Cerebellar cortex (tissue), 1 donor: ENCODE measurements at regions not wholly inside any gene's neighbourhood (a gene's known extent, or its start where the extent isn't known, plus 50 kb on each side); places are given as distances from the start of the nearest gene placed in this dataset.

ENCODE experiments used
- DNase-seq: peaks from one replicate; pipeline ENCODE4 v3.0.0-alpha.2; 2015; ENCODE audit warnings: low spot score

DNA sequence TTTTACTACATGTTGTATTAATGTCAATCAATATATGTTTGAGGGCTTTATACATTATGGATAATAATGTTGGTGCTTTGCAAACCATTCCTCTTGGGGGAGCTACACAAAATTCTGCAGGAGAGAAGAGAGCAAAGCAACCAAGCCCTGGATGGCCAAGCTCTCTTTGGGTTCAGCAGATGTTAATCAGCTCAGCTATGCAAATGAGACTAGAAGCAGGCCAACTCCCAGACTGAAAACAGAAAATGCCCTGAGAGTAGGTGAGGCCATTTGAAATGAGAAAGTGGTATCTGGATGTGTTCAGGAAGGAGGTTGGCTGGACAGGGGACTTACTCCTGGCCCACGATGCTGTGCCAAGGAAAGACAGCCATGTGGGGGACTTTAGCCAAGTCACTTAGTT lies 387.0 kb downstream of the BCOR start:
- no peak for DNase-seq

DNA sequence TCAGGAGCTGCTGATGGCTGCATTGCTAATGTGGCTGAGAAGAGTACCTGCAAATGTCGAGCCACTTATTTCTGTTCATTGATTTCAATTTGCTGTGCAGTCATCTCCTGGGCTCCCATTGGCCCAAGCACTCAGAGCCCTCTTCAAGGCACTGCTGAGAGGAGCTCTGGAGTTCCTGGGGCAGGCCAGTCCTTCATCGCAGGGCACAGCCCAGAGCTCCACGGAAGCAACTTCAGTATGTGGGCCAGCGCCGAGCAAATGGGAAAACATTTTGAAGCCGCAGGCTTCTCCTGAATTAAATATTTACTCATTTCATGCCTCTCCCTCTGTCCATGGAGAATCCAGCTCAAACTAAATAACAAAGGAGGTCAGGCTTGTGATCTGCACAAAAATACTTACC lies 383.3 kb downstream of the BCOR start:
- no peak for DNase-seq

DNA sequence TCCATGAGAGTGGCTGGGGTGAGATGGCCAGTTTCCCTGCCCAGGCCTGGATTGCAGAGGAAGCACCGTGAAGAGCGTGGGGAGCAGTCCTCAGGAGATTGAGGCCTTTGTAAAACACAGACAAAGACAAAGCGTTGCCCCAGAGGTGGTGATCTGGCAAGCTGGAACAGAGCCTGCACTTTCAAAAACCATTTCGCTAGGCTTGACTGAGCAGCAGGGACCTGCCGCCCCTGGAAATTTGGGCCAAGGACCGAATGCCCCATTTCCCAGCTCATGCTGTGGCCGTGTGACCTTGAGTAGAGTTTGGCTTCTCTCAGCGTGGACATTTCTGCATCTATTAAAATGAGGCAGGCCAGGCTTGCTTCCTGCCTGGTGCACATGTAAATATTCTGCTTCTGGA lies 381.4 kb downstream of the BCOR start:
- no peak for DNase-seq

DNA sequence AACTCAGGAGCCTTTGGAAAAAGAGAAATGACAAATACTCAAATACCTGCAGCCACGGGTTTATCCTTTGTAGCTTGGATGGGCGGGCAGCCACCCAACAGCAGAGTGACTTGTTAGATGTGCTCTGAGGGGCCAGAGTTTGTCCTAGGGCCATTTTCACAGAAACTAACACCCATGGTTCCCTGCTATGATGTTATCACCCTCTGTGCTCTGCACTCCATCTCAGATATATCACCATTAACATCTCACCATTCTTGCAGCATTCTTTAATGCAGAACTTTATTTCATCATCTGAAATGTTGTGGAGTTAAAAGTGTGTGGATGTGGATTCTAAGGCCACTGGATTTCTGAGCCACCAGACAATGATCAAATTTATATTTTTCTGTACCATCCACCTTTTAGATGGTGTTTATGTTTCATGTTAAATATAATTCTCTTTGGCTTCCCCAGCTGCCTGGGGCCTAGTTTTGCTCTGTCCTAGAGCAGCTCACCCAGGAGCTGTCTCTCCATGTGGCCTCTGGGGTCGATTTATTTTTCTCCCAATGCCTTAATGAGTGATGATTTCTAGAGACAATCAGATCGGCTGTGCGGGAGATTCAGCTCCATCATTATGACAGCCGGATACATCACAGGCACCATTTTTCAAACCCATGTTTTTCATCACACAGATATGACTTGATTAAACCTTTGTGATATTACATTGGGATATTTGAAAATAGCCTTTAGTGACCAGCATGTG lies 380.8 kb downstream of the BCOR start:
- no peak for DNase-seq

DNA sequence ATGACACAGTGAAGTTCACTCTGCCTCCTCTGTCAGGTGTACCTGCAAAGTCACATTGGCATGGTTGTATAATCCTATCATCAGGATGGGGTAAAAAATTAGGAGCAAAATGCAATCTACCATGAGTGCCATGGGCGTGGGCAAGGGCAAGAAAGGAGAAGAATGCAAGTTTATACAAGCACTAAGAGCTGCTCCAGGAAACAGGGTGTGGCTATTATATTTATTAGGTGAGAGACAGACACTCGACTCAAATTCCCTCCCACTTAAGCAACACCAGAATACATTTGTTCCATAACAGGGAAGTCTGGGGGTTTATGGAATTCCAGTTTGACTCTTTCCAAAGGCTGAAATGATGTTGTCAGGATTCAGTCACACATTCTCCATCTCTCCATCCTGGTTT lies 378.8 kb downstream of the BCOR start:
- DNase-seq = no peak

DNA sequence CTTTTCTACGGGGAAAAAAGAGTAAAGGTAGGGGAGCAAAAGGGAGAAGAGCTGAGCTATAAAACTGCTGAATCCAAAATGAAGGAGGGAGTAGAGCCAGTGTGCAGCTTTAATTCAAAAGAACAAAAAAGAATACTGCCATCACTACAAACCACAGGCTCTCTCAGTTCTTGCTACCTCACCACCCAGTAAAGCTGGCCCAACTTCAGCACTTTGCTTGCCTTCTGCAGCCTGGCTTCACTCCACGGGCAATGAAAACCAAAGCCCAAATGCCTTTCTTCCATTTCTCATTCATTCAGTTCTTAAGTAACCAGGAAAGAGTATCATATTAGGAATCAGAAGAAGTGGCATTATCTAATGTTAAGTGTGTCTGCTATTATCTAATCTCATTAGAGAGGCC lies 376.8 kb downstream of the BCOR start:
- no peak for DNase-seq

DNA sequence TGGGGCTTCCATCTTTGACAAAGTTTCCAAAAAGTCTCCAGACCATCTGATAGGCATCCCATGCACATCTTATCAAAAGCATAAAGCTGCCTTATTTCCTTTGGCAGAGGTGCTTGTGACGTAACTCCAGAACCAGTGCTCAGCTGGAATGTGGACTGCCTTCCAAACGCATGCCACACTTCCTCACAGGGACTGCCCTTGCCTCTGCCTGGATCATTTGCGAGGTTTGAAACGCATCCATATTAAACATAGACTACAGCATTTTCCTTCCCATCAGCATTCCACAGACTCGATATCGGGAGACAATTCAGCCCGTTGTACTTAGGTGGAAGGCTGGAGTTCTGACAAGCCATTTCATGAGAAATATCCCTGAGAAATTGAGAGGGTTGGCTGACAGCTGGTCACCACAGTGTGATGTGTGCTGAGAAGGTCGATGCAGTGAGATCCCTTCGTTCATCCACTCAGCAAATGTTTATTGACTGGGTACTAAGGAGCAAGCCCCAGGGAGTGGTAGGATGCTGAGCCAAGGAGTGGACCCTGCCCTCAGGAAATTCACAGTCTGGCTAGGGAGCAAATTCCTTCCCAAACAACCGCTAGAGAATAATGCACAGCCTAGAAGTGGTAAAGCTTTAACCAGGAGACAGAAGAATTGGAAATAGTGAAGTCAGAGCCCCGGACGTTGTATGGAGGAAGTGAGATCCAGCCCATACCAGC lies 376.0 kb downstream of the BCOR start:
- DNase-seq = no peak

DNA sequence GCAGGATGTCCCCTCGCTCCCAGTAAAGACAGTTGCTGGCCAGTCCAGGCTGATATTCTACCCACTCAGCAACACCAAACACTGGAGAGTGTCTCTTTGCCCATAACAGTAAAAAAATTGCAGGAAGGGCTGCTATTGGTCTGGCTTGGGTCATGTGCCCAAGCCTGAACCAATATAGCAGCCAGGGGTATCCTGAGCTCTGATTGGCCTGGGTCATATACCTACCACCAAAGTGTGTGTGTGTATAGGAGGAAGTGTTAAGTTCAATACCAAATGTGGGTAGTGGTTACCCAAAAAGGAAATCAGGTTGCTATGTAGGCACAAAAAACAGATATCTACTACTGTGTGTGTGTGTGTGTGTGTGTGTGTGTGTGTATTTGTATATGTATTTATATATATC lies 373.2 kb downstream of the BCOR start:
- no peak for DNase-seq

DNA sequence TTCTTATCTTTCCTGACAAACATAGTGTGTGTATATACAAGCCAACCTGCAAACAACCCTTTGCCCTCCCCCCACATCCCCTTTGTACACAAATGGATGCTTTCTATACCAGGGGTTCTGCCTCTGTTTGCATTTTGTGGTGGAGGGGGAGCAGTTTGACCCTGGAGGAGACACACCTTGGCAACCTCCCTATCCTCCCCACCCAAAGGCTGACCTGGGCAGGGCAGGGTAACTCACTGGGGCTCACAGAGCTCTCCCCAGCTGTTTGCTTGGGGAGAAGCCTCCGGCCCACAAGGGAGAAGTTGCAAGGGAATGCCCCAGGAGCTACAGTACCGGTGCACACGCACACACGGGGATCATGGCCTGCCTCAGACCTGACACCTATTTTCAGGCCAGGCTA lies 372.6 kb downstream of the BCOR start:
- no peak for DNase-seq

DNA sequence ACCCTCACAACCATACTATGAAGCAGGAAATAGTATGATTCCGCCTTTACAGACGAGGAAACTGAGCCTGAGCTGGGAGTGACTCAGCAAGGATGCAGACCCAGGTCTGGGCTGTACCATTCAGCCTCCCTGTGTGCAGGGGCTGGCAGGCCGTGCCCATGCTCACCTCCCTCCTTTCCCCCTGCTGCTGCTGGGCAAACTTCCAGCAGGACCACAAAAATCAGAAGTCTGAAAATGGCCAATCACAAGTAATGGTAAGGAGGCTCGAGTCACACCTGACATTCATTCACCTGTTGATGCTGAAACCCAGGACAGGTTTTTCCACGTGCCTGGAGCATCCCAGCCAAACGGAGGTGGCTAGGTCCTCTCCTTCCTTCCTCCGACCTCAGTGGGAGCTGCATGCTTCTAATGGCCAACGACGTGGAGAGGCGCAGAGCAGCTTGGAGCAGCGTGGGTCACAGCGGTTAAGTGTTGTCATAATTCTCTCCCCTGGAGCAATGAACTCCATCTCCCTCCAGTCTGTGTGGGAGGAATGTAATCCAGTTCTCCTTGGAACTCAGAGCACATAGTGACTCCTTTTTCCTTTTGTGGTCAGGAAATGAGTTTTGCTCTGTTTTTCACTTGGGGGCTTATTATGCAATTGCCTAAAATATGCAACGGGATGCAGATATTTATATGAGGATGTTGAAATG lies 371.7 kb downstream of the BCOR start:
- DNase-seq = no peak

DNA sequence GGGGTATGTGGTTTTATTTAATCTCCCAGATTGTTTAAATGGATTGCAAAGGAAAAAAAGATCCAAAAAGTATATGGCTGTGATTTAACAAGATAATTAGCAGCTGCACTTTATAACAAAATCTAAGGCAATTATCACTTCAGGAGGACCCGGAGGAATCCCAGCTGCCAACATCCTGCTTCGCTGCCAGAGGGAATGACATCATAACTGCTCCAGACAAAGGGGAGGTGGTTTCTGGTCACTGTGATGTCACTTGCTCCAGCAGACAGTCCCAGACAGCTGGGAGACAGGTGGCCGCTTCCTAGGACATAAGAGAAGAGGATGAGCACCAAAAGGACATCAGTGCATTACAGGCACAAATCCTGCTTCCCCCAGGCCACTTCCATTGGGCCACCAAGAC lies 371.0 kb downstream of the BCOR start:
- DNase-seq = no peak

DNA sequence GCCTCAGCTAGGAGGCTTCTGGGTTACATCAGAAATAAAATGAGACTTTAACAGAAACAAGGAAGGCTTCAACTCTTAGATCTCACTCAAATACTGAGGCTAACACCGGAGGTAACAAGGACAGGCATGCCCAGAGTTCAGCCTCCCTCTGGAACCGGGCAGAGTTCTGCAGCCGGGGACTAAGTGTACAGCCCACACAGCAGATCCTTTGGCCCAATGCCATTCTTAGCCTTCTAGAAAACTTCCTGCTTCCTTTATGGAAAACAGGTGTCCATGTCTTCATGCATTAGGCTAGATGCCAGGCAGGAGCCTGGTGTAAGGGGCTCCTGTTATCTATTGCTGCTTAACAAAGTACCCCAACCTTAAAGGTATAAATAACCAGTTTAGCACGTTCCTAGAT lies 369.7 kb downstream of the BCOR start:
- no peak for DNase-seq

DNA sequence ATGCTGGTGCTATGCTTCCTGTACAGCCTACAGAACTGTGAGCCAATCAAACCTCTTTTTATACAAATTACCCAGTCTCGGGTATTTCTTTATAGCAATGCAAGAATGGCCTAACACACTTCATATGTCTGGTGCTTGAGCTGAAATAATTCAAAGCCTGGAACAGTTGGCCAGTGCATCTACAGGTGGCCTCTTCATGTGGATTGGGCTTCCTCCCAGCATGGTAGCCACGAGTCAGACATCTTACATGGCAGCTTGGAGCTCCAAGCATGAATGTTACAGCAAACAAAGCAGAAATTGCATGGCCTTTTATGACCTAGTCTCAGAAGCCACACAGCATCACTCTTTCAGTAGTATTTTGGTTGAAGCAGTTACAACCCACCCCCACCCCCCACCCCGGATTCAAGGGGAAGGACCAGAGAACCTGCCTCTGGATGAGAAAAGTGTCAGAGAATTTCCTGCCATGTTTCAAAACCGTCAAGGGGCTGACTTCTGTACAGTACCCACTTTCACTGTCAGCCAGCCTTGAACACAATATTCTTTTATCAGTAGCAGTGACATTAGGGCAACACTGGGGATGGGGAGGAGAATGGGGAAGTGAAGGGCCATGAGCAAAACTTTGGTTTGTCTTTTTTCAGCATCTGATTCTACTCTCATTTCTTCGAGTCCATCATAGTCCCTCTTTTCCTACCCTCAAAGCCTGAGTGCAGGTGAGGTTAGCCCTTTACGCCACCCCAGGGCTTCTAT lies 368.7 kb downstream of the BCOR start:
- no peak for DNase-seq

DNA sequence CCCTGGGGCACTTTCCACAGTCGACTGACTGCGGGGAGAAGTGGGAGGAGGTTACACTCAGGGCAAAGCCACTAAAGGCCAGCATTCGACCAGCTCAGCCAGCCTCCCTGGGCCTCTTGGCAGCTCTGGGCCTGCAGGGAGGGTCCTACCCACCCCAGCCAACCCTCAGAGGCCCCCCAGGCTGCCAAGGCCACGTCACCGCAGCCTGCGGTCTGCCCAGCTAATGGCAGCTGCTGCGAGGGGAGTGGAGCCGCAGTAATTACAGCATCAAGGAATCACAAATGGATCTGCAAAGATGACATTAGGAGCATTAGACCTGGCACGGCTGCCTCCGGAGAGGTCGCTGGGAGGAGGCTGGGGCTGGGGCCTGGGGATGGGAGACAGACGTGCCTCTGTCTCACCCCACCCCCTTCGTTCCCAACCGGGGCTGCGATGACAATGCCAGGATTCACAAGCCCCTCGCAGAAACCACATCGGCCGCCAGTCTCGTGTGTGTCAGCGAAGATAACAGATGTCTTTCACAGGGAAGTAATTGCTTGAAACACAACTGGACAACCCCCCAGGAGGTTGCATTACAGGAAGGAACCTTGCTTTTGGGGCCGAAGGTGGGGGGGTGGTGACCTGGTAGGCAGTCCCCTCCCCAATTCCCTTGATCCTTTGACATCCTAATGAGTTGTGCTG lies 367.6 kb downstream of the BCOR start:
- DNase-seq = no peak

DNA sequence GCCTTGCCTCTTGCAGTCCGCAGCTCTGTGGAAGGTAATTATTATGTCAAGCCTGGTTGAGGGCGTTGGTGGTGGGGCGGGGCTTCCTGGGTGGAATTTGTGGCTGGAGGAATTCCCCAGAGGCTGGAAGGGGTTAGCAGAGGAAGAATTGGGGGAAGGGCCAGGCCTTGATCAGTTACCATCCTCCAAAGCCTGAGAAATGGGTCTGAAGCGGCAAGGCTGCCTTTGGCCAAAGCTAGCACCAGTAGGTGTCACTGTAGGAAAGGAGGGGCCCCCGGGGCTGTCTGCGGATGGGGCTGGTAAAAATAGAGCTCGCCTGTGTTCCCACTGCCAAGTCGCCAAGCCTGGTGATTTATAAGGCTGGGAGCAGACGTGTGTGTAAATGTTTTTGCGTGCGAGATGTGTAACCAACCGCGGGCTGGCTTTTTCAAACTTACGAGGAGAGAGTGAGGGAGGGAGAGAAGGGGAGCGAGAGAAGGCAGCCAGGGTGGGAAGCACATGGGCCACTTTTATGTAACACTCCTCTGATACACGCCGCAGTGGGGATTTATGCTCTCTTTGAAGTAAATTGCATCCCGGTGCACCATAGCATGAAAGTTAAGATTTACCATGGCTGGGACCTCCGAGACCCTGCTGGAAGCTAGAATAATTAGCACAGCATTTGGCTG lies 367.0 kb downstream of the BCOR start:
- peak; percentile 29 for DNase-seq

DNA sequence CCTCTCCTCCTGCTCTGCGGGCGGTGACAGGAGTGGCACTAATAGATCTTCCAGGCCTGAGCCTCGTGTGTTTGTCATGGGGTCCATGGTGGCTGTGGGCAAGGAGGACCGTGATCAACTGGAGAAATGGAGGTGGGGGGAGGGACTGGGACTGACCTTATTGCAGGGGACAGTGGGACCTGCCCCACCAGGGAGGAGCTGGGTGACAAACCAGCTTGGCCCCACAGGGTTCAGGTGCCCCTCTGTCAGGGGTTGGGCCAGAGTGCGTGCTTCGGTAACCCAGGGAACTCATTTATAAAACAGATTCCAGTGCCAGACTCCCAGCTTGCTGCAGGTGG lies 366.5 kb downstream of the BCOR start:
- DNase-seq = no peak

DNA sequence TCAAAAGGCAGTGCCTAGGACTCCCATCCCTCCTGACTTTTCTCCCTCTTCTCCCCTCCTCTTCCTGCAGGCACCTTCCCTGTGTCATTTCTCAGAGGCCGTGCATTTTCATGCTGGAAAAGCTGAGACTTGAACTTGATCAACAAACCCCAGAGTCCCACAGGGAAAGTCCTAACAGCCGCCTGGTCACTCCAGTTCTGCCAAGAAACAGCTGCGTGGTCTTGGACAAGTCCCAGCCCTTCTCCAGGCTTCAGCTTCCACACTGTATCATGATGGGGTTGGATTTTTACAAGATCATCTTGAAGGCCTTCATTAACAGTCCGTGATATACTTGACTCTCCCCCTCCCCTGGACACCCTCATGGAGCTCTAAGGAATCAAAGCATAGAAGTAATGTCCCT lies 366.0 kb downstream of the BCOR start:
- DNase-seq = no peak

DNA sequence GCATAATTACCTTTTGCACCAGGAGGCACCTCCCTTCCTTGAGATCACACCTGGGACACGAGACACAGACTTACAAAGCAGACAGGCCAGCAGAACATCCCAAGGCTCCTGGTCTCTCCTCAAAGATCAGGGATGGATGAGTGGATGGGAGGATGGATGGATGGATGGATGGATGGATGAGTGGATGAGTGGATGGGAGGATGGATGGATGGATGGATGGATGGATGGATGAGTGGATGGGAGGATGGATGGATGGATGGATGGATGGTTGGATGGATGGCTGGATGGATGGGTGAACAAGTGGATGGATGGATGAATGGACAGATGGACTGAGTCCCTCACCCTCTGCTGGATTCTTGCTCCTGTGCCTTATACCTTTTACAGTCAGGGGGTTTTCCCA lies 364.0 kb downstream of the BCOR start:
- no peak for DNase-seq

DNA sequence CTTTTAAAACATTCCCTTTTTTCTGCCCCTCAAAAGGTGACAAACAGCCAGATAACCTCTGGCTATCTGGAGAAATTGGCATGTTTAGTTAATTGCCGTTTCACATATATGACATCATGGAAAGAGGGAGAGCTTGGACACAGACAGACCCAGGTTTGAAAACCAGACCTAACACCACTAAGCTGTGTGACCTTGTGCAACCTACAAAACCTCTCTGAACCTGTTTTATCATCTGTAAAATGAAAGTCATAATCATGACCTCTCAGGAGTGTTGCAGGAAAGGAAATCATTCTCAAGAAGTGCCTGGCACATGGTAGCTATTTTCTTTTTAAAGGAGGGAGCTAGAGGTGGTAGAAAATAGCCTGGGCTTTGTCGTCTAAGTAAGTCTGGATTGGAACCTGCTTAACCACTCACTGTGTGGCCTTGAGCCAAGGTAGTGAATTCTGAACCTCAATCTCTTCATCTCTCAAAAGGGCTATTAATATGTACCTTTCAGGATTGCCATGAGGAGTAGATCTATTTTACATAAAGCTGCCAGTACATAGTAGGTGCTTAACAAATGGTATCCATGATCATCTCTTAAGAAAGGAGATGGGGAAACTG lies 363.5 kb downstream of the BCOR start:
- no peak for DNase-seq

DNA sequence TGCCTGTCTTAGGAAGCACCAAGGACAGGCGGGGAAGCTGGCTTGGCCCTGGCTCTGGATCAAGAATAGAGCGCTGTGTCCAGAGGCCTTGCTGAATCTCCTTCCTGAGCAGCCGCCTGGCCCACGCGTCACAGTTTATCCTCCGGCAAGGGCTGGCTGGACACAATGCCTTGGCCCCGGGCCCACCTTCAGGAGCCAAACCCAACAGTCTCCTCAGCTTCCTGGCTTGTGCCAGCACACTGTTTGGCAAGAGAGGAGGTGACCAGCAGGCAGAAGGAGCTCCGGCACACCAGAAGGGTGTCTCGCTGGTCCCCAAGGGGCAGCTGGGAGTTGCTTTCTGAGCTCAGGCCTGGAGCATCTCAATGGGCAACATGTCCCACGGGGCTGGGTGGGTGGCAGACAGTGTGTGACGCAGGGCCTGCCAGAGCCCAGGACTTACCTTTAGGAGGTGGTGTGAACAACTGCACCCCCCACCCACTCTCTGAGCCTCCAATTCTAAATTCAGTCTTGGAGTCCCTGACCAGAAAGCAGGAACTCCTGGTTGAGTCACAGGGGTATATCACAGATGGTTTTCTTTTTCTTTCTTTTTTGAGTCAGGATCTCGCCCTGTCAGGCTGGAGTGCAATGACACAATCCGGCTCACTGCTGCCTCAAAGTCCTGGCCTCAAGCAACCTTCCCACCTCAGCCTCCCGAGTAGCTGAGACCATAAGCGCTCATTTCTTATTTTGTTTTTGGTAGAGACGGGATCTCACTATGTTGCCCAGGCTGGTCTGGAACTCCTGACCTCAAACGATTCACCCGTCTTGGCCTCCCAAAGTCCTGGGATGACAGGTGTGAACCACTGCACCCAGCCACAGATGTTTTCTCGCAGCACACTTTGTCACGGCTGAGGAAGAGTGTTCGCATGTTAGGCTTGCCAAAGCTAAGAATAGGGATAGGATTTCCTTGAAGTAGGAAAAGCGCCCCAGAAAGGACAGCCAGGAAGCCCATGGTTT lies 361.2 kb downstream of the BCOR start:
- DNase-seq = peak; percentile 66
